ENCODE measurements at regions not wholly inside any gene's neighbourhood (a gene's known extent, or its start where the extent isn't known, plus 50 kb on each side); places are given as distances from the start of the nearest gene placed in this dataset.

DNA sequence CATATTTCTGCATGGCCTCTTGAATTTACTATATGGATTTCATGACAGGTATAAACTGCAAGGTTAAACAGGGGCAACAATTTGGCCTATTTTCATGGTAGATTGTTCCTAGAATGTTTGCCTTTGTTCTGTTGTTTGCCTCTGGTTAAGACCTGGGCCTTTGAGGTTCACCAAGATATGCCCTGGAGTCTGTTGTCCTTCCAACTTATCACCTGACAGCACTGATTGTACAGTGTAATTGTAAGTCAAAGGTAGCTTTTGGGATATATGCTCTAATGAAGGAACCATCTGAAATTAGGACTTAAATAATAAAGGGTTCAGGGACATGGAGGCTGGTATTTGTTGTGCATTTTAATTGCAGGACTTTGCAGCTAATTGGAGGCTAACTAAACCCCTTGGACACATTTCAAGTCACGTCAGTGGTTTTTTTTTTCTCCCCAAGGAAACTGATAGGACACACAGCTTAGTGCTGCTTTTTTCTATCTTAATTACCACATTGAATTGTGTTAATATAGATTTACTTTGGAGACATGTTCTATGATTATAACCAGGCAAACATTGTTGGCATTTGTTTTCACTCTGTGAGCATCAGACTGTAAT, 771.2 kb upstream of the LINC00305 start:
- Mint-ChIP-seq H3K4me3 (no peak overlapping the region), H3K9me3 (no peaks in the 10 kb centered on the region), H3K27me3 (ENCODE audit: insufficient read depth) (no peaks in the 10 kb centered on the region), H3K27ac (no peak overlapping the region), H3K36me3 (ENCODE audit: low read depth) (no peaks in the 10 kb centered on the region), H3K4me1 (no peaks in the 10 kb centered on the region)
- Histone ChIP-seq H3K27ac (ENCODE audit: low read depth, low read length) (no peak overlapping the region), H3K36me3 (ENCODE audit: control insufficient read depth, insufficient read depth, low read length) (no peaks in the 10 kb centered on the region), H3K27me3 (ENCODE audit: control insufficient read depth, insufficient read depth, low read length, poor library complexity, severe bottlenecking) (no peaks in the 10 kb centered on the region), H3K4me1 (ENCODE audit: control insufficient read depth, insufficient read depth, low read length) (no peaks in the 10 kb centered on the region), H3K9me3 (ENCODE audit: control insufficient read depth, low read length) (no peaks in the 10 kb centered on the region), H3K9ac (ENCODE audit: extremely low read depth, low read length, poor library complexity, severe bottlenecking) (no peak overlapping the region), H3K4me3 (ENCODE audit: low read length) (no peak overlapping the region)
- DNase-seq = no peak
- 100% methylated on average over 1 of the region's 1 CpG for WGBS, 2 experiments (ENCODE audit: insufficient coverage in 1 of 2, insufficient read length in 1 of 2)
- TF ChIP-seq, protein P1, sequence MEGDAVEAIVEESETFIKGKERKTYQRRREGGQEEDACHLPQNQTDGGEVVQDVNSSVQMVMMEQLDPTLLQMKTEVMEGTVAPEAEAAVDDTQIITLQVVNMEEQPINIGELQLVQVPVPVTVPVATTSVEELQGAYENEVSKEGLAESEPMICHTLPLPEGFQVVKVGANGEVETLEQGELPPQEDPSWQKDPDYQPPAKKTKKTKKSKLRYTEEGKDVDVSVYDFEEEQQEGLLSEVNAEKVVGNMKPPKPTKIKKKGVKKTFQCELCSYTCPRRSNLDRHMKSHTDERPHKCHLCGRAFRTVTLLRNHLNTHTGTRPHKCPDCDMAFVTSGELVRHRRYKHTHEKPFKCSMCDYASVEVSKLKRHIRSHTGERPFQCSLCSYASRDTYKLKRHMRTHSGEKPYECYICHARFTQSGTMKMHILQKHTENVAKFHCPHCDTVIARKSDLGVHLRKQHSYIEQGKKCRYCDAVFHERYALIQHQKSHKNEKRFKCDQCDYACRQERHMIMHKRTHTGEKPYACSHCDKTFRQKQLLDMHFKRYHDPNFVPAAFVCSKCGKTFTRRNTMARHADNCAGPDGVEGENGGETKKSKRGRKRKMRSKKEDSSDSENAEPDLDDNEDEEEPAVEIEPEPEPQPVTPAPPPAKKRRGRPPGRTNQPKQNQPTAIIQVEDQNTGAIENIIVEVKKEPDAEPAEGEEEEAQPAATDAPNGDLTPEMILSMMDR (conservative IDR thresholded peaks at IDR 0.05) = no peak

DNA sequence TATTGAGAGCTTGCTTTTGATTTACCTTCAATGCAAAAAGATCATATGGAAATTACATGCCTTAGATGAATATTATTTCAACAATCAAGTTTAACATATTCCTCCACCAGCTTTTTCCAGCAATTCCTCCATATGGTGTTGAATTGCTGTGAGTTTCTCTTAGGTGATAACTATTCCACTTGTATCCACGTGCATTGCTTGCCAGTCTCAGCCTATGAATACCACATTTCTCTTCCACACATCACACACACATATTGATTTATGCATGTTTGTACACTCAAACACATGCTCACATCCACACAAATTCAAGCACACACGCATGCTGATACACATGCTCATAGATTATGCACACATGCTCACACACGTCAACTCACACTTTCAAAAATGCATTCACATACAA, 770.0 kb upstream of the LINC00305 start:
- H3K4me1 Mint-ChIP-seq = no peaks in the 10 kb centered on the region
- Histone ChIP-seq H3K9ac (ENCODE audit: extremely low read depth, low read length, poor library complexity, severe bottlenecking) (no peak overlapping the region), H3K4me1 (ENCODE audit: control insufficient read depth, insufficient read depth, low read length) (no peaks in the 10 kb centered on the region), H3K27ac (ENCODE audit: low read depth, low read length) (no peak overlapping the region), H3K9me3 (ENCODE audit: control insufficient read depth, low read length) (no peaks in the 10 kb centered on the region), H3K27me3 (ENCODE audit: control insufficient read depth, insufficient read depth, low read length, poor library complexity, severe bottlenecking) (no peaks in the 10 kb centered on the region), H3K4me3 (ENCODE audit: low read length) (no peak overlapping the region), H3K36me3 (ENCODE audit: control insufficient read depth, insufficient read depth, low read length) (no peaks in the 10 kb centered on the region)
- WGBS, 2 experiments (ENCODE audit: insufficient coverage in 1 of 2, insufficient read length in 1 of 2) = 83 to 100% methylated on average over 2 to 3 of the region's 3 CpGs
- TF ChIP-seq, protein P1 (conservative IDR thresholded peaks at IDR 0.05) = no peak
- no peaks in the 10 kb centered on the region for H3K9me3 Mint-ChIP-seq
- no peak for DNase-seq
- no peak overlapping the region for H3K27ac Mint-ChIP-seq
- no peaks in the 10 kb centered on the region for H3K36me3 Mint-ChIP-seq (ENCODE audit: low read depth)
- no peaks in the 10 kb centered on the region for H3K27me3 Mint-ChIP-seq (ENCODE audit: insufficient read depth)
- H3K4me3 Mint-ChIP-seq = no peak overlapping the region

DNA sequence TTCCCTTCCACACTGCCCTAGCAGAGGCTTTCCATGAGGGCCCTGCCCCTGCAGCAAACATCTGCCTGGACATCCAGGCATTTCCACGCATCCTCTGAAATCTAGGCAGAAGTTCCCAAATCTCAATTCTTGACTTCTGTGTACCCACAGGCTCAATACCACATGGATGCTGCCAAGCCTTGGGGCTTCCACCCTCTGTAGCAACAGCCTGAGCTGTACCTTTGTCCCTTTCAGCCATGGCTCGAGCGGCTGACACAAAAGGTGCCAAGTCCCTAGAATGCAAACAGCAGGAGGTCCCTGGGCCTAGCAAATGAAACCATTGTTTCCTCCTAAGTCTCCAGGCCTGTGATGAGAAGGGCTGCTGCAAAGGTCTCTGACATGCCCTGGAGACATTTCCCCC, 744.5 kb upstream of the LINC00305 start:
- Histone ChIP-seq H3K27ac (ENCODE audit: low read depth, low read length) (no peak overlapping the region), H3K9ac (ENCODE audit: extremely low read depth, low read length, poor library complexity, severe bottlenecking) (no peak overlapping the region), H3K36me3 (ENCODE audit: control insufficient read depth, insufficient read depth, low read length) (no peaks in the 10 kb centered on the region), H3K4me1 (ENCODE audit: control insufficient read depth, insufficient read depth, low read length) (no peaks in the 10 kb centered on the region), H3K27me3 (ENCODE audit: control insufficient read depth, insufficient read depth, low read length, poor library complexity, severe bottlenecking) (no peaks in the 10 kb centered on the region), H3K4me3 (ENCODE audit: low read length) (no peak overlapping the region), H3K9me3 (ENCODE audit: control insufficient read depth, low read length) (peaks cover 15% of the 10 kb centered on the region)
- H3K27me3 Mint-ChIP-seq (ENCODE audit: insufficient read depth) = no peaks in the 10 kb centered on the region
- H3K9me3 Mint-ChIP-seq = peaks cover 24% of the 10 kb centered on the region
- H3K4me1 Mint-ChIP-seq = peaks cover 7% of the 10 kb centered on the region
- TF ChIP-seq, protein P1 (conservative IDR thresholded peaks at IDR 0.05) = no peak
- no peak overlapping the region for H3K27ac Mint-ChIP-seq
- DNase-seq = no peak
- H3K36me3 Mint-ChIP-seq (ENCODE audit: low read depth) = peaks cover 3% of the 10 kb centered on the region
- no peak overlapping the region for H3K4me3 Mint-ChIP-seq
- WGBS, 2 experiments (ENCODE audit: insufficient coverage in 1 of 2, insufficient read length in 1 of 2) = 86 to 88% methylated on average over 1 to 3 of the region's 3 CpGs

All from endodermal cell (in vitro differentiated cells).